ENCODE measurements at regions not wholly inside any gene's neighbourhood (a gene's known extent, or its start where the extent isn't known, plus 50 kb on each side); places are given as distances from the start of the nearest gene placed in this dataset.
"Not testable (repeated sequence)": the region's sequence is repeated elsewhere in the genome, so short reads cannot be mapped to it uniquely, and the experiment has no call there.

- in situ Hi-C loops (cut with HindIII; ENCODE audit: low pct_unique_long_range_greater_than_20kb, low sequenced_read_pairs), result no loop called here
- Histone ChIP-seq H3K9me3 (ENCODE audit: control insufficient read depth, insufficient read depth, low read depth, low read length) (no peaks in the 10 kb centered on the region), H3K4me1 (ENCODE audit: control insufficient read depth, insufficient read depth, low read length) (no peaks in the 10 kb centered on the region), H3K27ac (ENCODE audit: low read length) (no peak overlapping the region), H3K36me3 (ENCODE audit: control insufficient read depth, insufficient read depth, low read length) (no peaks in the 10 kb centered on the region), H3K4me3 (ENCODE audit: low read depth in 2 of 2, low read length in 2 of 2) (no peak overlapping the region), H3K27me3 (ENCODE audit: control insufficient read depth, insufficient read depth, low read length) (peaks cover 3% of the 10 kb centered on the region; the same call in 1 of the 2 replicates)
- DNase-seq (ENCODE audit: low read depth, low spot score), result no peak
- BruUV-seq (replicated peaks), result no TSS peak
- TF ChIP-seq, protein P1, sequence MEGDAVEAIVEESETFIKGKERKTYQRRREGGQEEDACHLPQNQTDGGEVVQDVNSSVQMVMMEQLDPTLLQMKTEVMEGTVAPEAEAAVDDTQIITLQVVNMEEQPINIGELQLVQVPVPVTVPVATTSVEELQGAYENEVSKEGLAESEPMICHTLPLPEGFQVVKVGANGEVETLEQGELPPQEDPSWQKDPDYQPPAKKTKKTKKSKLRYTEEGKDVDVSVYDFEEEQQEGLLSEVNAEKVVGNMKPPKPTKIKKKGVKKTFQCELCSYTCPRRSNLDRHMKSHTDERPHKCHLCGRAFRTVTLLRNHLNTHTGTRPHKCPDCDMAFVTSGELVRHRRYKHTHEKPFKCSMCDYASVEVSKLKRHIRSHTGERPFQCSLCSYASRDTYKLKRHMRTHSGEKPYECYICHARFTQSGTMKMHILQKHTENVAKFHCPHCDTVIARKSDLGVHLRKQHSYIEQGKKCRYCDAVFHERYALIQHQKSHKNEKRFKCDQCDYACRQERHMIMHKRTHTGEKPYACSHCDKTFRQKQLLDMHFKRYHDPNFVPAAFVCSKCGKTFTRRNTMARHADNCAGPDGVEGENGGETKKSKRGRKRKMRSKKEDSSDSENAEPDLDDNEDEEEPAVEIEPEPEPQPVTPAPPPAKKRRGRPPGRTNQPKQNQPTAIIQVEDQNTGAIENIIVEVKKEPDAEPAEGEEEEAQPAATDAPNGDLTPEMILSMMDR (IDR thresholded peaks at IDR 0.05), result no peak
- TF ChIP-seq SIN3A (IDR thresholded peaks at IDR 0.05; ENCODE audit: borderline replicate concordance, insufficient read depth, low read depth, low read length) (no peak), TCF7L2 (IDR thresholded peaks at IDR 0.05; ENCODE audit: low read depth, low read length) (no peak), POLR2AphosphoS5 (IDR thresholded peaks at IDR 0.05; ENCODE audit: low read depth, low read length) (no peak)
- TF ChIP-seq, protein P2, sequence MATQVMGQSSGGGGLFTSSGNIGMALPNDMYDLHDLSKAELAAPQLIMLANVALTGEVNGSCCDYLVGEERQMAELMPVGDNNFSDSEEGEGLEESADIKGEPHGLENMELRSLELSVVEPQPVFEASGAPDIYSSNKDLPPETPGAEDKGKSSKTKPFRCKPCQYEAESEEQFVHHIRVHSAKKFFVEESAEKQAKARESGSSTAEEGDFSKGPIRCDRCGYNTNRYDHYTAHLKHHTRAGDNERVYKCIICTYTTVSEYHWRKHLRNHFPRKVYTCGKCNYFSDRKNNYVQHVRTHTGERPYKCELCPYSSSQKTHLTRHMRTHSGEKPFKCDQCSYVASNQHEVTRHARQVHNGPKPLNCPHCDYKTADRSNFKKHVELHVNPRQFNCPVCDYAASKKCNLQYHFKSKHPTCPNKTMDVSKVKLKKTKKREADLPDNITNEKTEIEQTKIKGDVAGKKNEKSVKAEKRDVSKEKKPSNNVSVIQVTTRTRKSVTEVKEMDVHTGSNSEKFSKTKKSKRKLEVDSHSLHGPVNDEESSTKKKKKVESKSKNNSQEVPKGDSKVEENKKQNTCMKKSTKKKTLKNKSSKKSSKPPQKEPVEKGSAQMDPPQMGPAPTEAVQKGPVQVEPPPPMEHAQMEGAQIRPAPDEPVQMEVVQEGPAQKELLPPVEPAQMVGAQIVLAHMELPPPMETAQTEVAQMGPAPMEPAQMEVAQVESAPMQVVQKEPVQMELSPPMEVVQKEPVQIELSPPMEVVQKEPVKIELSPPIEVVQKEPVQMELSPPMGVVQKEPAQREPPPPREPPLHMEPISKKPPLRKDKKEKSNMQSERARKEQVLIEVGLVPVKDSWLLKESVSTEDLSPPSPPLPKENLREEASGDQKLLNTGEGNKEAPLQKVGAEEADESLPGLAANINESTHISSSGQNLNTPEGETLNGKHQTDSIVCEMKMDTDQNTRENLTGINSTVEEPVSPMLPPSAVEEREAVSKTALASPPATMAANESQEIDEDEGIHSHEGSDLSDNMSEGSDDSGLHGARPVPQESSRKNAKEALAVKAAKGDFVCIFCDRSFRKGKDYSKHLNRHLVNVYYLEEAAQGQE (IDR thresholded peaks at IDR 0.05; ENCODE audit: insufficient read depth in 1 of 2, low read depth in 2 of 2, low read length in 1 of 2), result no peak
- CTCF ChIA-PET, result no interaction called here
- intact Hi-C loops (cut with micrococcal nuclease; ENCODE audit: unreplicated experiment), result no loop called here
- POLR2A ChIA-PET, result no interaction called here
- ATAC-seq, result no peak
Measured at GRCh38 chr10:28400681-28401080, 97.8 kb upstream of the MPP7 start.

- intact Hi-C loops (cut with micrococcal nuclease; ENCODE audit: unreplicated experiment); BruUV-seq (replicated peaks); H3K4me1 ChIP-seq (ENCODE audit: control insufficient read depth, insufficient read depth, low read length); H3K4me3 ChIP-seq (ENCODE audit: low read depth in 2 of 2, low read length in 2 of 2); H3K27me3 ChIP-seq (ENCODE audit: control insufficient read depth, insufficient read depth, low read length); H3K27ac ChIP-seq (ENCODE audit: low read length); POLR2A ChIA-PET; H3K9me3 ChIP-seq (ENCODE audit: control insufficient read depth, insufficient read depth, low read depth, low read length); CTCF ChIA-PET; in situ Hi-C loops (cut with HindIII; ENCODE audit: low pct_unique_long_range_greater_than_20kb, low sequenced_read_pairs); ATAC-seq; H3K36me3 ChIP-seq (ENCODE audit: control insufficient read depth, insufficient read depth, low read length); DNase-seq (ENCODE audit: low read depth, low spot score): not testable (repeated sequence)
Measured at GRCh38 chr10:28402611-28403073, 99.8 kb upstream of the MPP7 start.

DNA sequence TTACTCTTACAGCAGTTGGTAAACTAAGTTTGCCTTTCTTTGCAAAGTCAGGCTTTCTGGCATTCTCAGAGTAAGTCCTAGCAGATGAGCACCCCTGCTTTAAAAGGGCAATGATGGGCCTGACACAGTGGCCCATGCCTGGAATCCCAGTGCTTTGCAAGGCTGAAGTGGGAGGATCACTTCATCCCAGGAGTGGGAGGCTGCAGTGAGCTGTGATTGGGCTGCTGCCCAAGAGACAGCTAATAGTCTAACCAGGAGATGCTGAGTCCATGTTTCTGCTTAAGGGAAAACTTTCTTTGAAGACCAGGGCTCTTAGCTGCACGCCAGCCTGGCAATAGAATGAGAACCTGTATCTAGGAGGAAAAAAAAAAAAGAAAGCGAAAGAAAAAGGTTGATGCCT, 100.2 kb upstream of the MPP7 start:
- in situ Hi-C loops (cut with HindIII; ENCODE audit: low pct_unique_long_range_greater_than_20kb, low sequenced_read_pairs), result no loop called here
- intact Hi-C loops (cut with micrococcal nuclease; ENCODE audit: unreplicated experiment), result no loop called here
- TF ChIP-seq, protein P2 (IDR thresholded peaks at IDR 0.05; ENCODE audit: insufficient read depth in 1 of 2, low read depth in 2 of 2, low read length in 1 of 2), result no peak
- TF ChIP-seq SIN3A (IDR thresholded peaks at IDR 0.05; ENCODE audit: borderline replicate concordance, insufficient read depth, low read depth, low read length), result no peak
- no peak for DNase-seq (ENCODE audit: low read depth, low spot score)
- Histone ChIP-seq H3K27me3 (ENCODE audit: control insufficient read depth, insufficient read depth, low read length) (no peaks in the 10 kb centered on the region), H3K27ac (ENCODE audit: low read length) (no peak overlapping the region), H3K4me1 (ENCODE audit: control insufficient read depth, insufficient read depth, low read length) (no peaks in the 10 kb centered on the region), H3K9me3 (ENCODE audit: control insufficient read depth, insufficient read depth, low read depth, low read length) (no peaks in the 10 kb centered on the region), H3K4me3 (ENCODE audit: low read depth in 2 of 2, low read length in 2 of 2) (no peak overlapping the region), H3K36me3 (ENCODE audit: control insufficient read depth, insufficient read depth, low read length) (no peaks in the 10 kb centered on the region)
- POLR2A ChIA-PET, result no interaction called here
- CTCF ChIA-PET, result no interaction called here
- BruUV-seq (replicated peaks), result no TSS peak
- no peak for ATAC-seq

All from Panc1 (cell line).